Type B pancreatic cell (in vitro differentiated cells): ENCODE measurements at regions not wholly inside any gene's neighbourhood (a gene's known extent, or its start where the extent isn't known, plus 50 kb on each side); places are given as distances from the start of the nearest gene placed in this dataset.

ENCODE experiments used
- DNase-seq: peaks from one replicate; pipeline ENCODE4 v3.0.0; 2021; ENCODE audit warnings: mixed read lengths; ENCODE audit not compliant: unreplicated experiment; ENCODE audit errors: extremely low spot score
- H3K27ac Mint-ChIP-seq: 2 replicates; pipeline ENCODE4 v1.8.0; 2021; ENCODE audit warnings: mild to moderate bottlenecking, mixed read lengths
- H3K27me3 Mint-ChIP-seq: 2 replicates; pipeline ENCODE4 v1.8.0; 2021; ENCODE audit warnings: mixed read lengths
- H3K36me3 Mint-ChIP-seq: 2 replicates; pipeline ENCODE4 v1.8.0; 2021; ENCODE audit warnings: mixed read lengths
- H3K4me1 Mint-ChIP-seq: one replicate; pipeline ENCODE4 v1.8.0; 2021; ENCODE audit warnings: mixed read lengths; ENCODE audit not compliant: unreplicated experiment
- H3K4me3 Mint-ChIP-seq: 2 replicates; pipeline ENCODE4 v1.8.0; 2021; ENCODE audit warnings: mild to moderate bottlenecking, mixed read lengths
- H3K9me3 Mint-ChIP-seq: 2 replicates; pipeline ENCODE4 v1.8.0; 2021; ENCODE audit warnings: mixed read lengths
- CTCF ChIP-seq: fragments of 200-600 bp; sonication (generic); conservative IDR thresholded peaks from 2 replicates; pipeline ENCODE4 v1.5.0; 2021; ENCODE audit warnings: antibody characterized with exemption, mild to moderate bottlenecking

GRCh38 chr9:80090317-80090716 lies 518.6 kb downstream of the TLE4 start:
- Mint-ChIP-seq H3K9me3 (peaks cover 1% of the 10 kb centered on the region), H3K4me1 (no peaks in the 10 kb centered on the region), H3K27me3 (peaks cover 13% of the 10 kb centered on the region), H3K4me3 (no peak overlapping the region), H3K27ac (no peak overlapping the region), H3K36me3 (peaks cover under 1% of the 10 kb centered on the region)
- no peak for TF ChIP-seq CTCF
- DNase-seq: no peak

- Mint-ChIP-seq H3K9me3 (no peaks in the 10 kb centered on the region), H3K27ac (no peak overlapping the region), H3K4me1 (no peaks in the 10 kb centered on the region), H3K36me3 (no peaks in the 10 kb centered on the region), H3K4me3 (no peak overlapping the region), H3K27me3 (peaks cover 21% of the 10 kb centered on the region)
- DNase-seq: no peak
- no peak for TF ChIP-seq CTCF
Measured at GRCh38 chr9:80086822-80087345, 515.1 kb downstream of the TLE4 start.

GRCh38 chr9:80086386-80086785 lies 514.6 kb downstream of the TLE4 start:
- Mint-ChIP-seq H3K4me1 (no peaks in the 10 kb centered on the region), H3K9me3 (no peaks in the 10 kb centered on the region), H3K4me3 (no peak overlapping the region), H3K27me3 (peaks cover 21% of the 10 kb centered on the region), H3K27ac (no peak overlapping the region), H3K36me3 (no peaks in the 10 kb centered on the region)
- DNase-seq: no peak
- no peak for TF ChIP-seq CTCF

GRCh38 chr9:80085668-80086067 lies 513.9 kb downstream of the TLE4 start:
- Mint-ChIP-seq H3K27ac (no peak overlapping the region), H3K36me3 (no peaks in the 10 kb centered on the region), H3K9me3 (peaks cover 5% of the 10 kb centered on the region), H3K27me3 (peaks cover 21% of the 10 kb centered on the region), H3K4me1 (no peaks in the 10 kb centered on the region), H3K4me3 (no peak overlapping the region)
- no peak for DNase-seq
- no peak for TF ChIP-seq CTCF

GRCh38 chr9:80082213-80082612 lies 510.4 kb downstream of the TLE4 start:
- H3K36me3 Mint-ChIP-seq: no peaks in the 10 kb centered on the region
- no peak for TF ChIP-seq CTCF
- DNase-seq: no peak
- peaks cover 5% of the 10 kb centered on the region for H3K9me3 Mint-ChIP-seq
- peaks cover 17% of the 10 kb centered on the region for H3K27me3 Mint-ChIP-seq
- no peak overlapping the region for H3K4me3 Mint-ChIP-seq
- H3K4me1 Mint-ChIP-seq: peaks cover 5% of the 10 kb centered on the region
- no peak overlapping the region for H3K27ac Mint-ChIP-seq

GRCh38 chr9:80078826-80079225 lies 507.1 kb downstream of the TLE4 start:
- TF ChIP-seq CTCF: no peak
- peaks cover 22% of the 10 kb centered on the region for H3K4me1 Mint-ChIP-seq
- no peaks in the 10 kb centered on the region for H3K36me3 Mint-ChIP-seq
- H3K27ac Mint-ChIP-seq: no peak overlapping the region
- peaks cover 19% of the 10 kb centered on the region for H3K27me3 Mint-ChIP-seq
- no peak for DNase-seq
- H3K4me3 Mint-ChIP-seq: no peak overlapping the region
- H3K9me3 Mint-ChIP-seq: peaks cover 12% of the 10 kb centered on the region
